ENCODE measurements at regions not wholly inside any gene's neighbourhood (a gene's known extent, or its start where the extent isn't known, plus 50 kb on each side); places are given as distances from the start of the nearest gene placed in this dataset.

GRCh38 chr3:187522293-187522692, 147.9 kb downstream of the SST start:
- Histone ChIP-seq H3K4me3 (no peak overlapping the region), H3K27ac (no peak overlapping the region)
- no peak for TF ChIP-seq CTCF (IDR thresholded peaks at IDR 0.05)
- no peak for DNase-seq (ENCODE audit: low spot score)

GRCh38 chr3:187521546-187521945, 148.6 kb downstream of the SST start:
- no peak overlapping the region for H3K4me3 ChIP-seq
- DNase-seq (ENCODE audit: low spot score), result no peak
- no peak for TF ChIP-seq CTCF (IDR thresholded peaks at IDR 0.05)
- no peak overlapping the region for H3K27ac ChIP-seq

- no peak overlapping the region for H3K27ac ChIP-seq
- TF ChIP-seq CTCF (IDR thresholded peaks at IDR 0.05), result no peak
- no peak overlapping the region for H3K4me3 ChIP-seq
- no peak for DNase-seq (ENCODE audit: low spot score)
Measured at GRCh38 chr3:187520027-187520945, 149.9 kb downstream of the SST start.

- TF ChIP-seq CTCF (IDR thresholded peaks at IDR 0.05), result no peak
- DNase-seq (ENCODE audit: low spot score), result no peak
- Histone ChIP-seq H3K27ac (no peak overlapping the region), H3K4me3 (no peak overlapping the region)
Measured at GRCh38 chr3:187519428-187519890, 150.7 kb downstream of the SST start.

- H3K4me3 ChIP-seq, result no peak overlapping the region
- TF ChIP-seq CTCF (IDR thresholded peaks at IDR 0.05), result no peak
- no peak overlapping the region for H3K27ac ChIP-seq
- DNase-seq (ENCODE audit: low spot score), result no peak
Measured at GRCh38 chr3:187518616-187519015, 150.4 kb downstream of the RTP4 start.

GRCh38 chr3:187518207-187518606, 150.0 kb downstream of the RTP4 start:
- H3K27ac ChIP-seq, result no peak overlapping the region

More at GRCh38 chr3:187518207-187518606, 150.0 kb downstream of the RTP4 start:
- TF ChIP-seq CTCF (IDR thresholded peaks at IDR 0.05), result no peak
- H3K4me3 ChIP-seq, result no peak overlapping the region
- no peak for DNase-seq (ENCODE audit: low spot score)
